KMS-11 (cell line): ENCODE measurements at regions not wholly inside any gene's neighbourhood (a gene's known extent, or its start where the extent isn't known, plus 50 kb on each side); places are given as distances from the start of the nearest gene placed in this dataset.

ENCODE experiments used
- H2AFZ ChIP-seq: fragments of 200-600 bp; sonication (generic); 2 replicates; pipeline ENCODE4 v1.6.1; 2016; ENCODE audit warnings: antibody characterized with exemption, mixed run types, low read depth
- H3K27ac ChIP-seq: fragments of 200-600 bp; sonication (generic); 2 replicates; pipeline ENCODE4 v1.6.1; 2016; ENCODE audit warnings: mild to moderate bottlenecking, mixed run types
- H3K27me3 ChIP-seq: fragments of 200-600 bp; sonication (generic); 2 replicates; pipeline ENCODE4 v1.6.1; 2017; ENCODE audit warnings: mild to moderate bottlenecking, low read depth, mixed run types, moderate library complexity; ENCODE audit not compliant: insufficient read depth
- H3K36me3 ChIP-seq: fragments of 200-600 bp; sonication (generic); 2 replicates; pipeline ENCODE4 v1.6.1; 2017; ENCODE audit warnings: mild to moderate bottlenecking, mixed run types; ENCODE audit not compliant: insufficient read depth
- H3K4me1 ChIP-seq: fragments of 200-600 bp; sonication (generic); 2 replicates; pipeline ENCODE4 v1.6.1; 2016; ENCODE audit warnings: mild to moderate bottlenecking, low read depth, mixed run types; ENCODE audit not compliant: poor library complexity, severe bottlenecking
- H3K4me2 ChIP-seq: fragments of 200-600 bp; sonication (generic); 2 replicates; pipeline ENCODE4 v1.7.0; 2016; ENCODE audit warnings: mild to moderate bottlenecking, mixed run types
- H3K4me3 ChIP-seq: fragments of 200-600 bp; sonication (generic); IDR thresholded peaks from 2 replicates; pipeline ENCODE4 v1.6.1; 2017; ENCODE audit warnings: low read depth, low read length, mixed read lengths; ENCODE audit not compliant: insufficient read depth
- H3K79me2 ChIP-seq: fragments of 200-600 bp; sonication (generic); 2 replicates; pipeline ENCODE4 v1.6.1; 2016; ENCODE audit warnings: low read depth, mixed run types; ENCODE audit not compliant: insufficient read depth
- H3K9ac ChIP-seq: fragments of 200-600 bp; sonication (generic); 2 replicates; pipeline ENCODE4 v1.6.1; 2016; ENCODE audit warnings: mild to moderate bottlenecking, mixed run types
- H4K20me1 ChIP-seq: fragments of 200-600 bp; sonication (generic); 2 replicates; pipeline ENCODE4 v1.6.1; 2016; ENCODE audit warnings: mild to moderate bottlenecking, mixed run types; ENCODE audit not compliant: insufficient read depth
- TF ChIP-seq, protein P1 (sequence below): fragments of 200-600 bp; sonication (generic); conservative IDR thresholded peaks from 2 replicates; pipeline ENCODE4 v1.6.1; 2017; ENCODE audit warnings: low read depth, mild to moderate bottlenecking, antibody characterized with exemption, low read length, moderate library complexity, mixed read lengths

DNA sequence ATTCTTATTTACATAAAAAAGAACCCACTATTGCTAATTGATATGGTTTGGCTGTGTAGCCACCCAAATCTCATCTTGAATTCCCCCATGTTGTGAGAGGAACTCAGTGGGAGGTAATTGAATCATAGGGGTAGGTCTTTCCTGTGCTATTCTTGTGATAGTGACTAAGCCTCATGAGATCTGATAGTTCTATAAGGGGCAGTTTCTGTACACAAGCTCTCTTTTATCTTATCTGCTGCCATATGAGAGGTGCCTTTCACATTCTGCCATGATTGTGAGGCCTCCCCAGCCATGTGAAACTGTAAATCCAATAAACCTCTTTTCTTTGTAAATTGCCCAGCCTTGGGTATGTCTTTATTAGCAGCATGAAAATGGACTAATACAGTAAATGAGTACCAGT is 58.2 kb upstream of the PRR16 start:
- peak overlapping the region; percentile 24; the same call in 1 of the 2 replicates for H3K4me2 ChIP-seq
- no peaks in the 10 kb centered on the region for H3K79me2 ChIP-seq
- peak overlapping the region; percentile 42 for H3K27ac ChIP-seq
- H3K27me3 ChIP-seq: no peaks in the 10 kb centered on the region
- no peak overlapping the region; the same call in 1 of the 2 replicates for H3K9ac ChIP-seq
- H3K4me3 ChIP-seq: no peak overlapping the region
- H3K36me3 ChIP-seq: no peaks in the 10 kb centered on the region
- H4K20me1 ChIP-seq: no peaks in the 10 kb centered on the region
- peaks cover 34% of the 10 kb centered on the region for H3K4me1 ChIP-seq
- H2AFZ ChIP-seq: 0 out of 2 replicates have a peak overlapping the region, but pooled peaks have one; percentile 11
- TF ChIP-seq, protein P1, sequence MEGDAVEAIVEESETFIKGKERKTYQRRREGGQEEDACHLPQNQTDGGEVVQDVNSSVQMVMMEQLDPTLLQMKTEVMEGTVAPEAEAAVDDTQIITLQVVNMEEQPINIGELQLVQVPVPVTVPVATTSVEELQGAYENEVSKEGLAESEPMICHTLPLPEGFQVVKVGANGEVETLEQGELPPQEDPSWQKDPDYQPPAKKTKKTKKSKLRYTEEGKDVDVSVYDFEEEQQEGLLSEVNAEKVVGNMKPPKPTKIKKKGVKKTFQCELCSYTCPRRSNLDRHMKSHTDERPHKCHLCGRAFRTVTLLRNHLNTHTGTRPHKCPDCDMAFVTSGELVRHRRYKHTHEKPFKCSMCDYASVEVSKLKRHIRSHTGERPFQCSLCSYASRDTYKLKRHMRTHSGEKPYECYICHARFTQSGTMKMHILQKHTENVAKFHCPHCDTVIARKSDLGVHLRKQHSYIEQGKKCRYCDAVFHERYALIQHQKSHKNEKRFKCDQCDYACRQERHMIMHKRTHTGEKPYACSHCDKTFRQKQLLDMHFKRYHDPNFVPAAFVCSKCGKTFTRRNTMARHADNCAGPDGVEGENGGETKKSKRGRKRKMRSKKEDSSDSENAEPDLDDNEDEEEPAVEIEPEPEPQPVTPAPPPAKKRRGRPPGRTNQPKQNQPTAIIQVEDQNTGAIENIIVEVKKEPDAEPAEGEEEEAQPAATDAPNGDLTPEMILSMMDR: no peak

DNA sequence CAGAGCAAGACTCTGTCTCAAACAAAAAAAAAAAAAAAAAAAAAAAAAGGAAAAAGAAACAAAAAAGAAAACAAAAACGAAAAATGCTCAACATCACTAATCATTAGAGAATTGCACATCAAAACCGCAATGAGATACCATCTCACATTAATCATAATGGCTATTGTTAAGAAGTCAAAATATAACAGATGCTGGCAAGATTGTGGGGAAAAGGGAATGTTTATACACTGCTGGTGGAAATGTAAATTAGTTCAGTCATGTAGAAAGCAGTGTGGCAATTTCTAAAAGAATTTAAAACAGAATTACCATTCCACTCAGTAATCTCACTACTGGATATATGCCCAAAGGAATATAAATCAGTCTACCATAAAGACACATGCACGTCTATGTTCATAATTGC is 50.4 kb upstream of the PRR16 start:
- no peak overlapping the region for H3K4me2 ChIP-seq
- no peaks in the 10 kb centered on the region for H3K4me1 ChIP-seq
- no peaks in the 10 kb centered on the region for H4K20me1 ChIP-seq
- no peak overlapping the region for H3K4me3 ChIP-seq
- TF ChIP-seq, protein P1: no peak
- no peaks in the 10 kb centered on the region for H3K36me3 ChIP-seq
- H2AFZ ChIP-seq: no peak overlapping the region
- no peak overlapping the region for H3K9ac ChIP-seq
- H3K27me3 ChIP-seq: no peaks in the 10 kb centered on the region
- no peak overlapping the region for H3K27ac ChIP-seq
- H3K79me2 ChIP-seq: no peaks in the 10 kb centered on the region
